HG02759 (cell line): ENCODE measurements at regions not wholly inside any gene's neighbourhood (a gene's known extent, or its start where the extent isn't known, plus 50 kb on each side); places are given as distances from the start of the nearest gene placed in this dataset.

Experiments used
- ATAC-seq: cut with Tn5 transposase; IDR thresholded peaks from one replicate; pipeline ENCODE4 v1.9.1; 2021; ENCODE audit warnings: mild to moderate bottlenecking, moderate library complexity; ENCODE audit not compliant: unreplicated experiment

GRCh38 chr12:115240251-115240650, 556.3 kb upstream of the TBX3 start:
- no peak for ATAC-seq

DNA sequence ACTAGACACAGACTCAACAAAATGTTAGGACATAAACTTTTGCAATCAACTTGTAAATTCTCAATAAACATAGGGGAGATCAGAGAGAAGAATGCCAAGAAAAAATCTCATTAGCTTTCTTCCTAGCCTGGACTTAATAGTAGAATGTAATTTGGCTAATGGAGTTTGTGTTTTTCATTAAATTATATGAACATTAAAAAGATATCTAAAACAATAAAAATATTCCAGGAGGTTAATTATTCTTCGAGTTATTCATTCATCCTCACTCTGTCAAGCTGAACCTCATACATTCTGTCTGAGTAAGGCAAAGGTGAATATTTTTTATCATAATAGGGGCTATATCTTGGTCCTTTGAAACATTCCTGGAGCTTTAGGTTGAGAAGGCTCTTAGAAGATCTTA, 551.9 kb upstream of the TBX3 start:
- ATAC-seq = no peak

- ATAC-seq = no peak
These were observed 550.0 kb upstream of the TBX3 start for GRCh38 chr12:115233891-115234543.

DNA sequence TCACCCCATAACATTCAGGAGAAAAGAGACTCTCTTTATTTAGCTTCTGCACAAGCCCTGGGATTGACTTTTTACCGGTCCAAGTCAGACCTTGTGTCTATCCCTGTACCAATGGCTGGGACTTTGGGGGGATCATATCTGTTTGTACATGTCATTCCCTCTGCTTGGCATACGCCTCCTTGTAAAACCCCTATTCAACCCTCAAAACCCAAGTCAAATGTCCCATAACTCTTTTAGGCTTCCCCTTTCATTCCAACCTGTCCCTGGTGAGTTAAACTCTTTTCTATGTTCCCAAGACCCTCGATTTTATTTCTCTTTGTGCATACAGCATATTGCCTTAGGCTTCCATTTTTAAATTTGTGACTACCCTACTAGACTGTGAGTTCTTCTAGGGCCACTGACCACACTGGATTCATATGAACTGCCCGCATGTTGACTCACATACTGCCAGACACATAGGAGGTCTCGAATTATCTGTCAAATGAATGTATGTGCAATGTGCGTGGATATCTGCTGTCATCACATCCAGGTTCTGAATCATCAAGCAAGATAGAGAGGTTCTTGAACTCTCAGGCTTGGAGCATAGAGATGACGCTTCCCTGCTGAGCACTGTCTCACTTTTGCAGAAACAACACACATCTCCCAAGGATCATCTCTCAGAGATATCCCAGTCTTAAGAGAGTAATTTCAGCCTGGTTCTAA, 548.6 kb upstream of the TBX3 start:
- no peak for ATAC-seq

GRCh38 chr12:115230606-115231005, 546.6 kb upstream of the TBX3 start:
- no peak for ATAC-seq

DNA sequence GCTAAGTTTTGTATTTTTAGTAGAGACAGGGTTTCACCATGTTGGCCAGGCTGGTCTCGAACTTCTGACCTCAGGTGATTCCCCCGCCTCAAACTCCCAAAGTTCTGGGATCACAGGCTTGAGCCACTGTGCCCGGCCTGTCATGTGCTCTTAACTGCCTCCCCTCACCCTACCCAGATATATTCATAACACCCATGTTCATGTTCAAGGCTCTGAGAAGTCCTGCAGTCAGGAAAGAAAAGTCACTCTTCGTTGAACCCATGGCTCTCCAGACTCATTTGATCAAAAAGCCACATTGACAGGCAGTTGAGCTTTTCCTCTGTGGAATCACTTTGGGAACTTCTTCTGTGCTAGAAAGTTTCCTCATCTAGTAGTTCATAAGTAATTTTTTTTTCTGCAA, 545.5 kb upstream of the TBX3 start:
- ATAC-seq = no peak

DNA sequence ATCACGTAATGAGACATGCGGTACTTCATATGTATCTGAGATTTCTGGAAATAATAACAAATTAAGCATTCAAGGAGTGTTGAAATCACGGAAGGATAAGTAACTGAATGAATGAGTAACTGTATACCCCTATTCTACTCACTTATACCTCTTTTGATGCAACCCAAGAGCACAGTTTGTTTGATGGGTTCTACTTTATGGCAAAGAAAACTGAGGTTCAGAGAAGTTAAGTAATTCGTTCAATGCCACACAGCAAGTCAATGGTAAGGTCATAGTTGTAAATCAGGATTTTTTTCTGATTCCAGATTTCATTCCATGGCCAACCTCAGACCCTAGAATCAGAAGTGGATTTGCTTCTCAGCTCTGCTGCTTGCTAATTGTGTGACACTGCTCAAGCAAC, 544.5 kb upstream of the TBX3 start:
- no peak for ATAC-seq

DNA sequence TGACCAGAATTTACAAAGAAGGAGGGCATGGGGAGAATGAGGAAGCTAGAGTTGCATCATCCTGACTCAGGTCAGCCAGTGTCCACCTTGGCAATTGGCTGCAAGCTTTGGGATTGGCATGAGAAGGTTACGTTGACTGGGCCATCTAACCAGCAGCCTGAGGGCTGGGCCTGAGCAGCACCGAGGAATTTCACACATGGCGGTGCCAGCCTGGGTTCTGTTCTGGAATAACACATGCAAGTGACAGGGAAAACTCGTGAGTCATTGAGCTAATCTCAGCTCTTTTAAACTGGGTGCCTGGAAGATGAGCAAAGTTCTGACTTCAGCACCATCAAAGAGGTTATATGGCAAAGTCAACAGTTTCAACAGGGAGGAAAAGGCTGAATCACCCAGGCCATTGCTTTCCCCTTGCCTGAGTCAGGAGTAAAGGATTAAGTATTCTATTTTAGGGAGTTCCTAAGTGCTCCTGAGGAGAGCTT, 543.2 kb upstream of the TBX3 start:
- ATAC-seq = no peak

- ATAC-seq = no peak
These were observed 541.9 kb upstream of the TBX3 start for GRCh38 chr12:115225845-115226244.

DNA sequence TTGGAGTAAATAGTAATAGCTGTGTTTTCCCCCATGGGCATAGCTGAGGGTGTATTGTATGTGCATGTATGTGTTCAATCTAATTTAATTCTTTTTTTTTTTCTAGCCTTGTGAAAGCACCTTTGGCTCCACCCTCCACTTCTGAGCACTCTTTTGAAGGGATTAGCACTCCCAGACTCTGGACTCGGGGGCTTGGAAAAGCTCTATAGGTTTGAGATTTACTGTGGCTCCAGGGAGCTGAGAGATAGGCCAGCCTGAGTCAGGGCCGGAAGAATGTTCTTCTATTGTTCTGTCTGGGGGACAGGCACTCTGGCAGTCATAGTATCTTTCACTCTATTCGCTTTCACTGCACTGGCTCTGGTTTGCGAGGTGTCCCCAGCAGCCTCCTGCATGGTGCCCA, 540.0 kb upstream of the TBX3 start:
- no peak for ATAC-seq

DNA sequence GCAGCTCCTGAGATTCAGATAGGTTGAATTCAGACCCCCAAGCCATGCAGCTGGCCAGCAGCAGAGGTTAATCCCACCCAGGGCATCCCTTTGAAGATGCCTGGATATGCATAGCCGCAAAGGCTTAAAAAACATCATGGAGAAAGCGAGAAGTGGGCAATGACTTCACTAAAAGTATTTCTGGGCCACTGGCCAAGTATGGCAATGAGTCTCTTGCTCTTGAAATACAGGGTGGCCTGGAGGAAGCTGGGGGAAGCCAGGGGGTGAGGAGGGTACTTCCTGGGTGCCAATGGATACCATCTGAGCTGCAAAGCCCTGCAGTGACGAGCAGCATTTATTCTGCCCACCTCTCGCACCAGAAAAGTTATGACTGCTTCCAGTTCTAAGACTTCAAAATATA, 539.3 kb upstream of the TBX3 start:
- no peak for ATAC-seq

GRCh38 chr12:115222220-115222619, 538.2 kb upstream of the TBX3 start:
- no peak for ATAC-seq

DNA sequence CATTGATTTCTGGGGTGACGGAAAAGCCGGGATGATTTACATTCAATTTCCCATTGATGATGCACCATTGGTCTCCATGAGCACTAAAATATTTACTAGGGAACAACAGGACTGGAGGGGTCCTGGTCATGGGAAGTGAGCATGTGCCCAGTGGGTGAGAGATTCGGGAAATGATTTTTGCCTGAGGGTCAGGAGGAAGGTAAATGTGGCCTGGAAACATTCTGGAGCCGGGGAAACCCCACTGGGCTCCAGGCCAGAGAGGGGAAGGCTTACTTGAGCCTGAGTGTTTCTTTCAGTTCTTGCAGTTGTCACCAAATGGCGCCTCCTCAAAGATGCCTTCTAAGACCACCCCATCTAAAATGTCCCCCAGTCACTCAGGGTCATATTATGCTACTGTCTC, 532.3 kb upstream of the TBX3 start:
- ATAC-seq = no peak

GRCh38 chr12:115215544-115215943, 531.6 kb upstream of the TBX3 start:
- ATAC-seq = no peak

- no peak for ATAC-seq
These were observed 529.6 kb upstream of the TBX3 start for GRCh38 chr12:115213538-115214016.

DNA sequence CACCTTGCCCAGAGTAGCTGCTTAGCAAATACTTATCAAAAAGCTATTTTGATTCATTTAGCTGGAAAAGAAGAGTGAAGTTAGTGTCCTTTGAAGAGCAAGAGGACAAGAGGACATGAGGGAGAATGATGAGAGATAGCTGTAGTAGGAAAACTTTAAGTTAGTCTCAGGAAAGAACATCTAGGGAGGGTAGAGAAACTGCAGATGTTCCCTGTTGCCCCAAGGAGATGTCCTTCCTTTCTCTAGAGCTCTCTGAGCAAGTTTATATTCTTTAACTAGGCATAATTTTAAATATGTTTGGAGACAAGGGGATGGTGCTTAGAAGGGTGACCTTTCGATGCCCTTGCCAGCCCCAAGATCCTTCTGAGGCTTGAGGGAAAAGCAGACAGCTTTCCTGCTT, 529.1 kb upstream of the TBX3 start:
- ATAC-seq = no peak

DNA sequence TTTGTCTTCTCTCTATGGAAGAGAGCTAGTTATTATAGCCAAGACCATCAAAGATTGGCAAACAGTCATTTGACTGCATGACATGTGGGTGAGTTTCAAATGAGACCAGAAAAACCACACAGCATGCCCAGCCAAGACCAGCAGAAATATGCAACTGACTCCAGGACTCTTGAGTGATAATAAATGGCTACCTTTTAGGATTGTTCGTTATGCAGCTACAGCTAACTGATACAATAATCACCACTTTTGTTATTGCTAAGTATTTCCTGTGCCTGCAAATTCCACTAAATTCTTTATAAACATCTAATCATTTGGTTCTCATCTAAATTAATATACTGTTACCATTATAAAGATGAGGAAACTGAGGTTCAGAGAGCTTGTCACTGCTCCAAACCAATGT, 528.4 kb upstream of the TBX3 start:
- no peak for ATAC-seq

DNA sequence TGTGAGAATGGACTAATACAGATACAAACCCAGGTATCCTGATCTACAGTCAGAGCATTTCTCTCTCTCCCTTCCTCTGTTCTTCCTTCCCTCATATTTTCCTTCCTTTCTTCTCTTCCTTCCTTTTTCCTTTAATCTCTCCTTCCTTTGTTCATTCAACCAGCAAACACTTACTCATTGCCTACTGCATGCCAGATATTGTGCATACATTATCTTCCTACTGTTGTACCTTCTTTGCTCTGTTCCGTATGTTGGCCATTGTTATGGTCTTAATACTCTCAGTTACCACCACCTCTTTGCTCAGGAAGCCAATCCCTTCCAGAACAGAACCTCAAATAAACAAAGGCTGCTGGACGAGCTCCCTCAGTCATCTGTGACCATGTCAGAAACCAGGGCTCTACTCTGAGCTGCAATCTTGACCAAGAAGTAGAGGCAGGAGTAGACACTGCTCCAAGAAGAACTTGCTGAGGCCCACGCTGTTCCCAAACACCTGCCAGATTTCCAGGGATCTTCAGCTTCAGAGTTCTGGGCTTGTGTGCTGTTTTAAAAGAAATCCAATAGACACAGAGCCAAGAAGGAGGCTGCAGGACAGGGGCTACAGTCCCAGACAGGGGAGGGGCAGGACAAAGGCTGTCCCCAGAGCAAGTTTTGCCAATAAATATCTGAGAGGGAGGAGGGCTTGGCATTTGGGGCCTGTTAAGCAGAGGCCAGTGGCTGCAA, 526.7 kb upstream of the TBX3 start:
- no peak for ATAC-seq

DNA sequence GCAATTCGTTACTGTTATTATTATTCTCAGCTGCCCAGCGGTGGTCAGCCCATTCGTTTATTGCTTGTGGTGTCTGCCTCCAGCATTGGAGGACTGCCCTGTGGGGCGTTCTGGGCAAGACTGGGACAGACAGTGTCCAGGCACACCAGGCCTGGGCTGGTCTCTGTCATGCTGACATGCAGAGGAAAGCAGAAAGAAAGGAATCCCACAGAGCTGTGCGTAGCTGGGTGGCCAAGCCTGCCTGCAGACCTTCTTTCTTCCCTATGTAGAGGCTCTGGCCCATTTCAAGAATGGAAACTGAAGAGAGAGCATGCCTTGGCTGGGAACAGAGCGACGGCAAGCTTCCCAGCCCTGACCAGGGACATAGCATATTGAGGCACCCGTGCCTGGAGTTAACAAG, 525.3 kb upstream of the TBX3 start:
- no peak for ATAC-seq

DNA sequence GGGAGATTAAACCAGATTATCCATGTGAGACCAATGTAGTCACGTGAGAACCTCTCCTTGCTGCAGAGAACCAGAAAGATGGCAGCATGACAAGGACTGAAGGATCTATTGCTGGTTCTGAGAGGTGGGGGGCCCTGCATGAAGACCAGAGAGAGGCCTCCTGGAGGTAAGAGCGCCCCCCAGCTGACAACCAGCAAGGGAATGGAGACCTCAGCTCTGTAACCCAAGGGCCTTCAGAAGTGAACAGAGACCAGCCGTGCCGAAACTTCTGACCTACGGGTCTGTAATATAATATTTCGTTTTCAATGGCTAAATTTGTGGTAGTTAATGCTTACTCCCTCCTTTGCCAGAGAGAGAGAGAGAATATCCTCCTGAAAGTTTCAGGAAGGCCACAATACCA, 524.1 kb upstream of the TBX3 start:
- no peak for ATAC-seq

DNA sequence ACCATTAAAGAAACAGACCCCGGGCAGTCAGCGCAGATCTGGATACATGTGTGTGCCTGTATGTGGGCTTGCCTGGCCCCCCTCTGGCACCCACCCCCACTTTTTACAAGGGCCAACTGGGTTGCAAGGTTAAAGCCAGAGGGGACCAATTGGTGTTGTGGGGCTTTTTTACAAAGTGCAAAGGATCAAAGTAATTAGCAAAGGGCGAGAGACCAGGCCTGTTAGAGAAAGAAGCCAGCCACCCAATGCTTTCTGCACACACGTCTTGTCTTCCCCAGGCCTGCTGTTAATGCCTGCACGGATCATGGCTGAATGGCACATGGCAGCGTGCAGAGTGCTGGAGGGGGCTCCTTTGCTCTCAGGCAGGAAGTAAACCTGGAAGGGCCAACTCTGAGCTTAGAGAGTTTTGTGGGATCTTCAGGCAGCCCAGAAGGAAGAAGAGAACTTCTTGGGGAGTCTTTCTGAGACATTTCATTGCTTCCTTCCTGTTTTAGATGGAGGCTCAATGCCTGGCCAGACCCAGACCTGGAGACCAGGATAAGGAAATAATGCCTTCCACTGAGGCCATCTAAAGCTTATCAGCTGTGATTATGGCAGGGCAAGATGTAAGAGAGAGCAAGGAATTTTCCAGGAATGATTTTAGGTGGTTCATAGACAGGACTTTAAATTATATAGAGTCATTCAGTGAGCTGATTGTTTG, 523.4 kb upstream of the TBX3 start:
- no peak for ATAC-seq
